Nephron progenitor cell (in vitro differentiated cells): ENCODE measurements at regions not wholly inside any gene's neighbourhood (a gene's known extent, or its start where the extent isn't known, plus 50 kb on each side); places are given as distances from the start of the nearest gene placed in this dataset.

Experiments used
- DNase-seq: peaks from one replicate; pipeline ENCODE4 v3.0.0; 2021
- H3K27ac Mint-ChIP-seq: 2 replicates; pipeline ENCODE4 v1.8.0; 2021; ENCODE audit warnings: mild to moderate bottlenecking, moderate library complexity, mixed read lengths
- H3K27me3 Mint-ChIP-seq: 2 replicates; pipeline ENCODE4 v1.8.0; 2021; ENCODE audit warnings: mild to moderate bottlenecking, low read depth, mixed read lengths; ENCODE audit not compliant: poor library complexity
- H3K36me3 Mint-ChIP-seq: 2 replicates; pipeline ENCODE4 v1.8.0; 2021; ENCODE audit warnings: low read depth, mixed read lengths
- H3K4me1 Mint-ChIP-seq: 2 replicates; pipeline ENCODE4 v1.8.0; 2021; ENCODE audit warnings: mixed read lengths
- H3K4me3 Mint-ChIP-seq: 2 replicates; pipeline ENCODE4 v1.8.0; 2021; ENCODE audit warnings: mild to moderate bottlenecking, moderate library complexity, mixed read lengths
- H3K9me3 Mint-ChIP-seq: 2 replicates; pipeline ENCODE4 v1.8.0; 2021; ENCODE audit warnings: mild to moderate bottlenecking, moderate library complexity, mixed read lengths
- TF ChIP-seq, protein P1 (sequence below): fragments of 200-600 bp; sonication (generic); IDR thresholded peaks from 2 replicates; pipeline ENCODE4 v1.5.0; 2021; ENCODE audit warnings: antibody characterized with exemption

DNA sequence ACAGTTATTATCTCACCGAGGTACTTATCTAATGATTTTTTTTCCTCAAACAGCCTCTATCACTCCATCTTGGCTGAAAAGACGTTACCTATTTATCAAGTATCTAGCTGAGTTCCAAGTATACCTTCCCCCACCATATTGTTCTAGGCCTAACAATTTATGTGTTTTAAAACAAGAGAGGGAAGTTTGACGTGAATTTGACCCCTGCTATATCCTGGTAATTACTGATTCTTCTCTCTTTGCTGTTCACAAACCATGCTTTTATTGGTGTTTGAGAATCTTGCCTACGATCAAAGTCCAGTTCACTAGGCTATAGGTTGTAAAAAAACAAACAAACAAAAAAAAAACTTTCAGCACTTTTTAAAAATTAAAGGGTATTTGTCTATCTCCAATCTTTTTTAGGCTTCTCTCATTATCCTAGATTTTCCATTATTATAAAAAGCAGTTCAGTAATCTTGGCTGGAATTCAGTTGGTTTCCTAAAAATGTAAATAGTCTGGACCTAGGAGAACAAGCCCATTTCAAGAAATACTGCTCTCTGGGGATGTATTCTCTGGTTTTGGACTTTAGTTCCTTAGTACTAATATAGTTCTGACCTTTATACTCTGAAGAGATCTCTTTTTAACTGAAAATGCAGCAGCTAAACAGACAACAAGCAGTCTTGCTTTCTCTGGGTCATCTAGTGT is 505.4 kb downstream of the CPS1 start:
- Mint-ChIP-seq H3K4me1 (peaks cover under 1% of the 10 kb centered on the region), H3K36me3 (no peaks in the 10 kb centered on the region), H3K4me3 (no peak overlapping the region), H3K9me3 (no peaks in the 10 kb centered on the region), H3K27ac (no peak overlapping the region), H3K27me3 (peaks cover 5% of the 10 kb centered on the region)
- DNase-seq: no peak
- TF ChIP-seq, protein P1, sequence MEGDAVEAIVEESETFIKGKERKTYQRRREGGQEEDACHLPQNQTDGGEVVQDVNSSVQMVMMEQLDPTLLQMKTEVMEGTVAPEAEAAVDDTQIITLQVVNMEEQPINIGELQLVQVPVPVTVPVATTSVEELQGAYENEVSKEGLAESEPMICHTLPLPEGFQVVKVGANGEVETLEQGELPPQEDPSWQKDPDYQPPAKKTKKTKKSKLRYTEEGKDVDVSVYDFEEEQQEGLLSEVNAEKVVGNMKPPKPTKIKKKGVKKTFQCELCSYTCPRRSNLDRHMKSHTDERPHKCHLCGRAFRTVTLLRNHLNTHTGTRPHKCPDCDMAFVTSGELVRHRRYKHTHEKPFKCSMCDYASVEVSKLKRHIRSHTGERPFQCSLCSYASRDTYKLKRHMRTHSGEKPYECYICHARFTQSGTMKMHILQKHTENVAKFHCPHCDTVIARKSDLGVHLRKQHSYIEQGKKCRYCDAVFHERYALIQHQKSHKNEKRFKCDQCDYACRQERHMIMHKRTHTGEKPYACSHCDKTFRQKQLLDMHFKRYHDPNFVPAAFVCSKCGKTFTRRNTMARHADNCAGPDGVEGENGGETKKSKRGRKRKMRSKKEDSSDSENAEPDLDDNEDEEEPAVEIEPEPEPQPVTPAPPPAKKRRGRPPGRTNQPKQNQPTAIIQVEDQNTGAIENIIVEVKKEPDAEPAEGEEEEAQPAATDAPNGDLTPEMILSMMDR: no peak

DNA sequence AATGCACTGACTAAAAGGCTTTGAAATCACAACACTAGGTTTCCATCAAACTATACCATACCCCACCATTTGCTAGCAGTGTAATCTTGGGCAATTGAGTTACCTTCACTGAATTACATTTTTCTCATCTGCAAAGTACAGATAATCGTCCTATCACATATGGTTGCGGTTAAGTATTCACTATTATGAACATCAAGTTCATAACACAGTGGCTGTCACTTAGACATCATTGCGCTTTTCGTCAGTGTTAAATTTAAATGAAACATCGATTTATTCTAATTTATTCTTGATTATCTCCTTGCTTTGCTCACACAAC is 505.9 kb downstream of the CPS1 start:
- peaks cover 4% of the 10 kb centered on the region for H3K4me1 Mint-ChIP-seq
- no peak for DNase-seq
- H3K27ac Mint-ChIP-seq: no peak overlapping the region
- H3K4me3 Mint-ChIP-seq: no peak overlapping the region
- TF ChIP-seq, protein P1: no peak
- peaks cover 5% of the 10 kb centered on the region for H3K27me3 Mint-ChIP-seq
- no peaks in the 10 kb centered on the region for H3K36me3 Mint-ChIP-seq
- H3K9me3 Mint-ChIP-seq: no peaks in the 10 kb centered on the region

DNA sequence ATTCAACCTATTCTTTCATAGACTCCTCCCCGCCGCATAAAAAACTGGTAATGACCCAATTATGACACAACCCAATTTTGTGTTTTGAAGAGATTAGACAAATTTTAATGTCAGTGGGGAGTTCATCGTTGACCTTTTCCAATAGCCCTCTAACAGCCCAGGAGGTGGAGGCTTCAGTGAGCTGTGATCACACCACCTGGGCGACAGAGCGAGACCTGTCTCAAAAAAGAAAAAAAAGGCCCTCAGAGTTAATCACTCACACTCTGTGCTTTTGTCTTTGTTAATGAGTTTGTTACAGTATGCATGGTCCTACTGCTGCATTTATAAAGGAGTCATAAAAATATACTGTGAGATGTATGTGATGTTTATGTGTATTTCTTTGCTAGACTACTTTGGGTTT is 510.6 kb downstream of the CPS1 start:
- no peaks in the 10 kb centered on the region for H3K9me3 Mint-ChIP-seq
- peaks cover 4% of the 10 kb centered on the region for H3K4me1 Mint-ChIP-seq
- H3K36me3 Mint-ChIP-seq: no peaks in the 10 kb centered on the region
- H3K4me3 Mint-ChIP-seq: no peak overlapping the region
- peaks cover 5% of the 10 kb centered on the region for H3K27me3 Mint-ChIP-seq
- TF ChIP-seq, protein P1: no peak
- DNase-seq: no peak
- no peak overlapping the region for H3K27ac Mint-ChIP-seq

DNA sequence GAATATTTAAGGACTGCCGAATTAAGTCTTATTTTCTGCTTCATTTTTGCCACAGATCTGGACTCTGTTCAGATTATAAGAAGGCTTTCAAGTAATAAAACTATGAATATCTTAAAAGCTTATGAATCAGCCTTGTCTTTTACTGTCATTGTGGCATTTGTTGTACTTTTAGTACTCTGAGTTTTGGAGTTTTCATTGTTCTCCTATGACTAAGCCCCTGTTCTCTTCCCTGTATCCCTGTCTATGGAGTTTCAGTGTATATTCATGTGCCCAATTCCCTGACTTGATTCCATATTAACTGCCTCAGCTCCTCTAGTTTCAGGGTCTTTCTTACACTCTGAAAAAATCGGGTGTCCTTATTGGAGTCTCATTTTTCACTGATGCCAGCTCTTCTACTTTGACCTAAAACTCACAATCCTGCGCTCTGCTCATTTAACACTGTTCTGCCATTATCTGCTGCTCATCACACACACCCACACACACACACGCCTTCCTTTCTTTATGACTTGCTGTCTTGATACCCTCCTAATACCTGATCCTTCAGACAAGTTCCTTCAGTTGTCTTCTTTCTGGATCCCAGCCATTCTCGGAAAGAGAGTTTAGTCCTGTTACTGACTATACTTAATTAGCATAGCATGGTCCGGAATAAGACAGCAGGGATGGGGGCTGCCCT is 511.8 kb downstream of the CPS1 start:
- Mint-ChIP-seq H3K4me3 (no peak overlapping the region), H3K27ac (peak overlapping the region; percentile 0), H3K27me3 (peaks cover 5% of the 10 kb centered on the region), H3K36me3 (no peaks in the 10 kb centered on the region), H3K4me1 (peaks cover 4% of the 10 kb centered on the region), H3K9me3 (no peaks in the 10 kb centered on the region)
- TF ChIP-seq, protein P1: no peak
- no peak for DNase-seq

DNA sequence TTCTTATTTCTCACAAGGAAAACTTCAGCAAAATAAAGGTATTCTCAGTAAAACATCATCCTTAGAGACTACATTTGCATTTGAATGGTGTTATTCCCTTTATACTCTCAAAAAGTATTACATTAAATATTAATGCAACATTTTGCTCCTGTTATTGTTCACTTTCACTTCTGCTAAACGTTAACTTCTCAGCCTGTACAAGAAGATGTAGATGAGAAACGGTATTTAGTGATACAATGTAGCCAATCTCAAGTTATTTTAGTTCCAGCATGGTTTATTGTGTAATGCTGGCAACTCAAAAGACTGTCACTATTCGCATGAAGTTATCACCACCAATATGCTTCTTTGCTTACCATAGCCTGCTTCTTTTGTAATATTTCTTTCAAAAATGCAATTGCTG is 514.1 kb downstream of the CPS1 start:
- Mint-ChIP-seq H3K36me3 (no peaks in the 10 kb centered on the region), H3K4me3 (no peak overlapping the region), H3K9me3 (no peaks in the 10 kb centered on the region), H3K27me3 (peaks cover 5% of the 10 kb centered on the region), H3K4me1 (peaks cover 4% of the 10 kb centered on the region), H3K27ac (no peak overlapping the region)
- no peak for DNase-seq
- TF ChIP-seq, protein P1: no peak
